T-helper 2 cell treated with Interferon-gamma antibody and Interleukin-4, amounts not matched to agents 5 μg/mL and 100 μg/mL, for 36 hours (primary cell): ENCODE measurements at regions not wholly inside any gene's neighbourhood (a gene's known extent, or its start where the extent isn't known, plus 50 kb on each side); places are given as distances from the start of the nearest gene placed in this dataset.

Source experiments
- DNase-seq: peaks from one replicate; pipeline ENCODE4 v3.0.0; 2021; ENCODE audit warnings: low spot score
- H3K27ac Mint-ChIP-seq: one replicate; pipeline ENCODE4 v1.8.0; 2021; ENCODE audit warnings: mild to moderate bottlenecking, mixed read lengths
- H3K27me3 Mint-ChIP-seq: one replicate; pipeline ENCODE4 v1.8.0; 2021; ENCODE audit warnings: low read depth, mixed read lengths
- H3K36me3 Mint-ChIP-seq: one replicate; pipeline ENCODE4 v1.8.0; 2021; ENCODE audit warnings: low read depth, mixed read lengths
- H3K4me1 Mint-ChIP-seq: one replicate; pipeline ENCODE4 v1.8.0; 2021; ENCODE audit warnings: low read depth, mixed read lengths
- H3K4me3 Mint-ChIP-seq: one replicate; pipeline ENCODE4 v1.8.0; 2022; ENCODE audit warnings: mild to moderate bottlenecking, moderate library complexity, mixed read lengths
- H3K9me3 Mint-ChIP-seq: one replicate; pipeline ENCODE4 v1.8.0; 2021; ENCODE audit warnings: mixed read lengths

DNA sequence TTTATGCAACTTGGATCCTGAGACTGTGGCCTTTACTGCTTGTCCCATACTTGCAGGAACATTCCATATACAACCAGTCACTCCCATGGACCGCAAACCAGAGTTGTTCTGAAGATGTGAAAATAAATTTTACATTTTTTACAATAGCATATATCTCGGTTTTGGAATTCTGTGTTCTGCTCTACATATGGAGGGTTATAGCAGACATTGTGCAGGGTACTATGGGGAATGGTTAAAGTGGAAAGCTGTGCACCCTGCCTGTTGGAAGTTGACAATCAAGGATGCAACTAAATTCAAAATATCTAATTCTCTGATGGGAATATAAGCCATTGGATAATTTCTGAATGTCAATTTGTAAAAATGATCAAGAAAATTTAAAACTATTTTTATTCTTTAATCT, 603.3 kb downstream of the RAB28 start:
- no peaks in the 10 kb centered on the region for H3K9me3 Mint-ChIP-seq
- H3K27me3 Mint-ChIP-seq, result no peaks in the 10 kb centered on the region
- no peak for DNase-seq
- no peak overlapping the region for H3K27ac Mint-ChIP-seq
- no peak overlapping the region for H3K4me3 Mint-ChIP-seq
- no peaks in the 10 kb centered on the region for H3K36me3 Mint-ChIP-seq
- no peaks in the 10 kb centered on the region for H3K4me1 Mint-ChIP-seq

DNA sequence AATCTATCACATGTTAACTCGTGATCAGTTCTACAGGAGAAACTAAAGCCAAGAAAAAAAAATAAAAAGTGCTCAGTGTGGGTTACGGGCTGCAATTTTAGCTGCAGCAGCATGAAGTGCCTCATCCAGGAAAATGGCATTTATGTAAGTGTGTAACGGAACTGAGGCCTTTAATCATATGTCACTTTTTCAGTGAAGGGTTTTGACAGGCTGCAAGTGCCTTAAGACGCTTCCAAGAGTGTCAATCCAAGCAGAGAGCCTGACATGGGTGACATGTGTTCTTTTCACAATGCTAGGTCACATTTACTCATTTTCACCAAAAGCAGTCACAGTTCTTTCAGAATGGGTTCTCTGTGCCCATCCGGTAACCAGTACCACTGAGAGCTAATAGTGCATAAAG, 604.6 kb downstream of the RAB28 start:
- no peak overlapping the region for H3K4me3 Mint-ChIP-seq
- no peak overlapping the region for H3K27ac Mint-ChIP-seq
- no peak for DNase-seq
- H3K27me3 Mint-ChIP-seq, result no peaks in the 10 kb centered on the region
- no peaks in the 10 kb centered on the region for H3K9me3 Mint-ChIP-seq
- H3K4me1 Mint-ChIP-seq, result no peaks in the 10 kb centered on the region
- no peaks in the 10 kb centered on the region for H3K36me3 Mint-ChIP-seq

DNA sequence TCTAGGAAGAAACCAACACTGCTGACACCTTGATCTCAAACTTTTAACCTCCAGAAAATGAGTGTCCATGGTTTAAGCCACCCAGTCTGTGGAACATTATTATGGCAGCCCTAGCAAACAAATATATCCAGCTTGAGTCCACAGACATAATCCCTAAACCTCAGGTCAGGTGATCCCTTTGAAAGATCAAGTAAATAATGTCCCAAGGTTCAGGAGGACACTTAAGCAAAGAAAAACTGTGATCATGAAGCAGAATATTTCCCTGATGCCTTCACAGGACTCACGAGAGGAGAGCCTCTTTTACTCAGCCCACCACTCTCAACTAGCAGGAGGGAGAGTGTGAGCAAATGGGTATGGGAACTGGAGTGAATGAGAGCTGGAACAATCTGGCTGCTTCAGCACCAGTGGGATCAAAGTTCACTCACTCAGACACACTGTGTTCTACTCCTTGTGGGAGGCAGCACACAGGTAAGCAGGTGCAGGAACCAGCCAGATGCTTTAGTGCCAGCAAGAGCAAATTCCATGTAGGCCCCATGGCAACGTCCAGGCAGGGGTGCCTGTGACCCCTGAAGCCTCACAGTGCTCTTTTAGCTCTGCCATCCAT, 608.4 kb downstream of the RAB28 start:
- Mint-ChIP-seq H3K9me3 (no peaks in the 10 kb centered on the region), H3K27ac (no peak overlapping the region), H3K27me3 (no peaks in the 10 kb centered on the region), H3K36me3 (no peaks in the 10 kb centered on the region), H3K4me1 (no peaks in the 10 kb centered on the region), H3K4me3 (no peak overlapping the region)
- no peak for DNase-seq

DNA sequence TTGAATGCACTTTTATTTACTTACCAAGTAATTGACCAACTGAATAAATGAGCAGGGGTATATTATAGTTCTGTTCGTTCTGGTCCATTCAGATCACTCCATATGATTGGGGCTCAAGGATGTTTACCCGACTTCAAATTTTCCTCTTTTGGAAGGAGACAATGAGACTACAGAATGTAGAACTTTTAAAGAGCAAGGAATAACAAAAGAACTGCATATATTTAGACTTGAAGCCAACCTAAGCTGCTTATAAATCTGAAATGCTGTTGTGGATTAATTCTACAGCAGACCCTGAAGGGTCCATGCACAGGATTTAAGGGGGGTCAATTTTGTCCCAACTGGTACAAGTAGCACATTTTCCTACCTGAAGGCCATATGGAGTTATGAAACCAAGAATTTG, 610.8 kb downstream of the RAB28 start:
- Mint-ChIP-seq H3K9me3 (peaks cover 5% of the 10 kb centered on the region), H3K4me1 (no peaks in the 10 kb centered on the region), H3K27me3 (no peaks in the 10 kb centered on the region), H3K36me3 (no peaks in the 10 kb centered on the region), H3K27ac (no peak overlapping the region), H3K4me3 (no peak overlapping the region)
- DNase-seq, result no peak

DNA sequence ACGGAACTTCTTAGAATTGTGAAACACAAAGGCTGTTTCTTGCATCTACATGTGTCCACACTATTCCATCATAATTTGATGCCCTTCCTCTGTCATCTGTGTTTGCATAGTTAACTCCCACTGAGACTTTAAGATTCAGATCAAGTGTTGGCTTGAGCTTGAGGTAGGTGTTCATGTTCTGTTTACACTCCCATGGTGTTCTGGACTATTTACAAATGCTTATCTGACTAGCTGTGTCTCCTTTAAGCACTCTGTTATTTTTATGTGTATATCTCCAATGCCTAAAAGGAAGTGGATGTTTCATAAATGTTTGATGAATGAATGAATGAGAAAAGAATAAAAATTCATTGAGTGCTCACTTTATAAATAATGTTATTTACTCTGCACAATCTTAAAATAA, 622.7 kb downstream of the RAB28 start:
- no peak overlapping the region for H3K4me3 Mint-ChIP-seq
- no peak overlapping the region for H3K27ac Mint-ChIP-seq
- no peak for DNase-seq
- no peaks in the 10 kb centered on the region for H3K27me3 Mint-ChIP-seq
- H3K9me3 Mint-ChIP-seq, result no peaks in the 10 kb centered on the region
- H3K36me3 Mint-ChIP-seq, result no peaks in the 10 kb centered on the region
- no peaks in the 10 kb centered on the region for H3K4me1 Mint-ChIP-seq

DNA sequence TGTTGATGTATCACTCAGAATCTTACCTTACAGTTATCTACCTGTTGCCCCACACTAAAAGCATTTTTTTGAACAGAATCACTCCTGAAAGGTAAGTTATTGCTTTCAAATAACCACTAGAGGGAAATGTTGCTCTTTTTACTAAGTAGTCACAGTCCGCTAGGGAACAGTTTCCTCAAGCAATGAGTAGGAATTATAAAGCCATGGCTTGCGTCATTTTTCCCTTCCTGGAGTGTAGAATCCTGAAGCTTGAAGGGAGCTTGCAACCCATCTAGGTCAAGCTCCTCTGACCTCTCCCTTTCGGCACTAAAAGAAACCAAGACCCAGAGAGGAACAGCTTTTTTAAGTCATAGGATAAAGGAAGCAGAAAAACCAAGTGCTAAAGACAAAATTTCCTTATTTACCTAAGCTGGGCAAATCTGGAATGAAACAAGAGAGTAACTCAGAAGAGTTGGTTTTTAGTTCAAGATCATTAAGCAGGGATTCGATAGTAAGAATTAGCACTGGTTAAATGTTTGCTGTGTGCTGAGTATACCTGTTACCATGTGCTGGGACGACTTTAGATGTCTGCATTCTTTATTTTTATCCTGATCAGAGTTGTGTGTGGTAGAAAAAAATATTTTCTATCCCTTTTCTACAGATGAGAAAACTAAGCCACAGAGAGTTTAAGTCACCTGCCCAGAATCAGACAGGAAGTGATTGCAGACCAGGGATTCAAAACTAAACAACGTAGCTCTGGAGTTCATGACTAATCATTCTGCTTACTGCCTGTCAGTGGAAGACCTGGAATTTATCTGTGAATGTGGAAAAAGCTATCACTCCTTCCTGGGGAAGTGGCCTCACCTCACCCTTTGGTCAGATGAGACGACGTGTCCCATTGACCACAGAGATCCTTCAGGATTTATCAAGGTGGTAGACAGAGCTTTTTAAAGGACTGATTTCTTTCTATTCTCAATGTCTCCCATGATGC, 631.5 kb downstream of the RAB28 start:
- H3K9me3 Mint-ChIP-seq, result no peaks in the 10 kb centered on the region
- H3K36me3 Mint-ChIP-seq, result no peaks in the 10 kb centered on the region
- no peak overlapping the region for H3K27ac Mint-ChIP-seq
- H3K4me3 Mint-ChIP-seq, result no peak overlapping the region
- H3K27me3 Mint-ChIP-seq, result peaks cover 3% of the 10 kb centered on the region
- DNase-seq, result no peak
- no peaks in the 10 kb centered on the region for H3K4me1 Mint-ChIP-seq

DNA sequence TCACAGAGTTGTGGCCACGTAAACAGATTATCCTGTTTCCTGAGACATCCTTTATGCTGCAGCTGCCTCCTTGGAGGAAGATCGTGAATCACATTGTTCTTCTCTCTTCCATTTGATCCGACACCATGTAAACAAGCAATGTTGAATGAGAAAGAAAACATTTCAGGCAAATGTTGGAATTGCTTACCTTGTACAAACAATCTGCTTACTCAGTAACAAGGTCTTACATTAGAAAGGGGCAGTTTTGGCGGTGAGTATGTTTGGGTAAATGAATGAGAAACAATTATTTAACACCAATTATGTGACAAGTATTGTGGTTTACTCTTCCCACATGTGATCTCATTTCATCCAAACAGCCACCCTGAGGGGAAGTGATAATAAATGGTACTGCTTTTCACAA, 637.8 kb downstream of the RAB28 start:
- Mint-ChIP-seq H3K27me3 (peaks cover 3% of the 10 kb centered on the region), H3K4me3 (no peak overlapping the region), H3K27ac (no peak overlapping the region), H3K4me1 (no peaks in the 10 kb centered on the region), H3K36me3 (no peaks in the 10 kb centered on the region), H3K9me3 (no peaks in the 10 kb centered on the region)
- DNase-seq, result no peak

DNA sequence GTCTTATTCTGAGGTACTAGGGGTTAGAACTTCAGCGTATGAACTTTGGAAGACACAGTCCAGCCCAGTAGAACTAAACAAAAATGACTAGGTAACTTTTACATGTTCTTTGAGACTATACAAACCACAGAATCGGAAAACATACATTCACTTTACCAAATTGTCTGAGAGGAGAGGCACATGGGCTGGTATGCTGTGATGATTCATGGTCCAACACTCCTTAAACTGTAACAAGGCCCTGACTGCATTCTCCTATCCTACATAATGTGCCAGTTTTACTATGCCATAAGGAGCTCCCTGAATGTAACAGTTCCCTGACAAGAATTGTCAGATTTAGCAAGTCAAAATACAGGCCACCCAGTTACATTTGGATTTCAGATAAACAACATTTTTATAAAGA, 640.0 kb downstream of the RAB28 start:
- no peaks in the 10 kb centered on the region for H3K9me3 Mint-ChIP-seq
- no peaks in the 10 kb centered on the region for H3K4me1 Mint-ChIP-seq
- no peak overlapping the region for H3K4me3 Mint-ChIP-seq
- no peak overlapping the region for H3K27ac Mint-ChIP-seq
- H3K36me3 Mint-ChIP-seq, result no peaks in the 10 kb centered on the region
- DNase-seq, result no peak
- H3K27me3 Mint-ChIP-seq, result no peaks in the 10 kb centered on the region

DNA sequence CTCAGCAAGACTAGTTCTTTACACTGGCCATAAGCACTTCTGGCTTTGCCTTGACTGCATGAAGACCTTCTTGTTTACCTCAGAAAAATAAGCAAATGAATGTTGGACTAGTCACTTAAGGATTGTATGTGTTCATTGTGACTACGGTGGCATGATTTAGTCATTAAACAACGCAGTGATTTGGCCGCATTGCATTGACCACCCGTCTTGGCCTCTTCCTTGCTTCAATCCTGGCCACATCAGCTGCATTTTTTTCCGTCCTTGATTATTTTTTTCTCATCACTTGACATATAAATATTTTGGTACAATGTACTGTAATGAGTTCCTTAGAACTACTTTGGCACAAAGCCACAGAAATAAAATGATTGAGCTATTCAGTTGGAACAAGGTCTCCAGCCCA, 656.2 kb downstream of the RAB28 start:
- Mint-ChIP-seq H3K4me1 (no peaks in the 10 kb centered on the region), H3K4me3 (no peak overlapping the region), H3K27ac (no peak overlapping the region), H3K27me3 (no peaks in the 10 kb centered on the region), H3K9me3 (no peaks in the 10 kb centered on the region), H3K36me3 (no peaks in the 10 kb centered on the region)
- DNase-seq, result no peak

DNA sequence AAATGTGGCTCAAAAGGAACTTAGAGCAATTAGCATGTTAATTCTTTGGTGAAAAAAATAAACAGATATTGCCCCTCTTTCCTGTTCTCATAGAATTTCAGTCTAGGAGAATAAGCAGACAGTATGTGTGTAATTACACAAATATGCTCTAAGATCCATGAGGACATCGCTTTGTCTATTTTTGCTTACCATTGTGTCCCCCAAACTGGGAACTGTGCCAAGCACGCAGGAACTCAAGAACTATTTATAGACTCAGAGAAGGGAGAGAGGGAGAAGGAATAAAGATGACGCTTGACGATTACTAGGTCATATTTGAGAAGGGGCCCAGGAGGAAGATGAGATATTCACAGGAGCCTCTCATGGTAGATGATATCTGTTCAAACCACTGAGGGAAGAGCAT, 692.6 kb downstream of the RAB28 start:
- H3K9me3 Mint-ChIP-seq, result peaks cover 8% of the 10 kb centered on the region
- no peak for DNase-seq
- no peak overlapping the region for H3K4me3 Mint-ChIP-seq
- H3K4me1 Mint-ChIP-seq, result no peaks in the 10 kb centered on the region
- H3K27ac Mint-ChIP-seq, result no peak overlapping the region
- H3K27me3 Mint-ChIP-seq, result no peaks in the 10 kb centered on the region
- no peaks in the 10 kb centered on the region for H3K36me3 Mint-ChIP-seq

DNA sequence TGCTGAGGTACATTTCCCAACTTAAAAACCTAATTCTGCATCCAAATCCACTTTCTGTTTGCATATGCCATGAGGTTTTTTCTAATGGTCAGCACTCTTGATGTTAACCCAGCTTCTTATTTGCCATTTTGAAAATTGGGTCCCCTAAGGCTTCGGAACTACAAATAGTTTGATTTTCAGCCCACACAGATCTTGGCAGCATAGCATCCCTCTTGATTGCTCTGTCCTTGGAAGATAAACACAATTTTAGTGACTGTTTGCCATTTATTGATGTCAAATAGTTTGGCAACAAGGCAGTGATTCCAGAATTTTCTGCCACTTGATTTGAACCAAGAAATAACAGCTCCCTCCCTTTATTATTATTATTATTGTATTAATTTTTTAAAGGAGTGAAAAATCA, 696.9 kb downstream of the RAB28 start:
- DNase-seq, result no peak

DNA sequence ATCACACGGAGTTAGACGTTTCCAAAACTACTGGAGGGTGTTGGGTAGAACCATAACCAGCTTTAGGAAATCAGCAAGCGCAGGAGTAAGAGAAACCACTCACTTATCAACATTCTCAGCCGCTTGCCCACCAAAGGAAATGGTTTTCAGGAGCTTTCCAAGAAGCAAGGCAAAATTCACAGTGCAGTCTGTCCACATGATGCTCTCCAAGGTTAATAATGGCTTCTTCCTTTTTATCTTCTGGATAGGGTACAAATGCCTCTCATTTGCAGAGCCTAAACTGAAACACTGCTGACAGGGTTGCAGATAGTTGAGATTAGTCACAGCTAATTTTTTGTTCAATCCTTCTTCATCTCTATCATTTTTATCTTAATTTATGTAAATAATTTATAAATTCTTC, 705.4 kb downstream of the RAB28 start:
- no peaks in the 10 kb centered on the region for H3K27me3 Mint-ChIP-seq
- no peak overlapping the region for H3K4me3 Mint-ChIP-seq
- H3K36me3 Mint-ChIP-seq, result no peaks in the 10 kb centered on the region
- no peaks in the 10 kb centered on the region for H3K9me3 Mint-ChIP-seq
- DNase-seq, result no peak
- H3K4me1 Mint-ChIP-seq, result no peaks in the 10 kb centered on the region
- H3K27ac Mint-ChIP-seq, result no peak overlapping the region

More for the DNA sequence above, 696.9 kb downstream of the RAB28 start:
- H3K4me1 Mint-ChIP-seq, result no peaks in the 10 kb centered on the region
- no peak overlapping the region for H3K27ac Mint-ChIP-seq
- H3K27me3 Mint-ChIP-seq, result no peaks in the 10 kb centered on the region
- no peak overlapping the region for H3K4me3 Mint-ChIP-seq
- H3K36me3 Mint-ChIP-seq, result no peaks in the 10 kb centered on the region
- H3K9me3 Mint-ChIP-seq, result peaks cover 13% of the 10 kb centered on the region

DNA sequence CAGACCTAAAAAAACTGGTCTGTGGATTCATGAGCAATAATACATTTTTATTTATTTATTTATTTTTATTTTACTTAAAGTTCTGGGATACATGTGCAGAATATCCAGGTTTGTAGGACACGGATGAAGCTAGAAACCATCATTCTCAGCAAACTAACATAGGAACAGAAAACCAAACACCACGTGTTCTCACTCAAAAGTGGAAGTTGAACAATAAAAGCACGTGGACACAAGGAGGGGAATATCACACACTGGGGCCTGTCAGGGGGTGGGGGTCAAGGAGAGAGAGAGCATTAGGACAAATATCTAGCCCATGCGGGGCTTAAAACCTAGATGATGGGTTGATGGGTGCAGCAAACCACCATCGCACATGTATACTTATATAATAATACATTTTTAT, 705.9 kb downstream of the RAB28 start:
- H3K9me3 Mint-ChIP-seq, result no peaks in the 10 kb centered on the region

DNA sequence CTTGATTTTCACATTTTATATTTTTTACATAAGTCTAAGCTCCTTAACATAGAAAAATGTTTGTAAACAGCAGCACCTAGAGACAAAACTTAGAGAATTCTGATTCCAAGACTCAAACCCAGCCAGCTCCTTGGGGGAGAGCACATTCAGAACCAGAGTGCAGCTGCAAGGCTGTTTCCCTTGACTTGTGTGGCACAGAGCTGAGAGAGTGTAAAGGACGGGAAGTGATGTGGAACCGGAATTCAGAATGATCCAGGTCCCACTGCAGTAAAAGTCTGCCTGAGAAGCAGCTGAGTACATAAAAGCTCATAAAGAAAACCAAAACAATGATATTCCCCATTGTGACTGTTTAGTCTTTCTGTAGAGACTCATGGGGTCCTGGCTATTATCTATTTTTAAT, 713.8 kb downstream of the RAB28 start:
- H3K9me3 Mint-ChIP-seq, result no peaks in the 10 kb centered on the region
- DNase-seq, result no peak
- no peak overlapping the region for H3K27ac Mint-ChIP-seq
- H3K27me3 Mint-ChIP-seq, result no peaks in the 10 kb centered on the region
- H3K4me1 Mint-ChIP-seq, result no peaks in the 10 kb centered on the region
- no peak overlapping the region for H3K4me3 Mint-ChIP-seq
- H3K36me3 Mint-ChIP-seq, result no peaks in the 10 kb centered on the region

More for the DNA sequence above, 705.9 kb downstream of the RAB28 start:
- no peaks in the 10 kb centered on the region for H3K36me3 Mint-ChIP-seq
- H3K4me3 Mint-ChIP-seq, result no peak overlapping the region
- no peaks in the 10 kb centered on the region for H3K27me3 Mint-ChIP-seq
- no peak for DNase-seq
- H3K4me1 Mint-ChIP-seq, result no peaks in the 10 kb centered on the region
- no peak overlapping the region for H3K27ac Mint-ChIP-seq
